ENCODE measurements at regions not wholly inside any gene's neighbourhood (a gene's known extent, or its start where the extent isn't known, plus 50 kb on each side); places are given as distances from the start of the nearest gene placed in this dataset.

GRCh38 chr16:9188721-9189120, 97.3 kb downstream of the HAPSTR1 start:
- no peak for DNase-seq
- peaks cover 0 to 2% of the 10 kb centered on the region in 2 donors for H3K27me3 Mint-ChIP-seq
- no peak overlapping the region for H3K27ac ChIP-seq (ENCODE audit: low read depth, low read length)
- no peaks in the 10 kb centered on the region for H3K36me3 Mint-ChIP-seq
- H3K36me3 ChIP-seq (ENCODE audit: insufficient read depth, low read length): no peaks in the 10 kb centered on the region
- H3K9me3 Mint-ChIP-seq: peaks cover 0 to 2% (median 0%) of the 10 kb centered on the region in 8 donors
- H3K4me1 ChIP-seq (ENCODE audit: insufficient read depth, low read length): no peaks in the 10 kb centered on the region
- peaks cover 0 to 1% (median 0%) of the 10 kb centered on the region in 4 donors for H3K4me1 Mint-ChIP-seq
- H3K4me3 ChIP-seq (ENCODE audit: low read length in 2 of 2): no peak overlapping the region
- no peaks in the 10 kb centered on the region for H3K27me3 ChIP-seq (ENCODE audit: insufficient read depth, low read length)
- intact Hi-C loops (cut with micrococcal nuclease): no loop called here
- ChIA-PET CTCF (ENCODE audit: partially characterized antibody) (no interaction called here), POLR2A (ENCODE audit: partially characterized antibody) (no interaction called here)
- no peaks in the 10 kb centered on the region for H3K9me3 ChIP-seq (ENCODE audit: control insufficient read depth in 1 of 2, low read length in 2 of 2)
- no peak overlapping the region for H3K27ac Mint-ChIP-seq
- no peak overlapping the region for H3K4me3 Mint-ChIP-seq

- H3K27me3 ChIP-seq (ENCODE audit: insufficient read depth, low read length): no peaks in the 10 kb centered on the region
- ChIA-PET CTCF (ENCODE audit: partially characterized antibody) (no interaction called here), POLR2A (ENCODE audit: partially characterized antibody) (no interaction called here)
- no peak overlapping the region for H3K27ac Mint-ChIP-seq
- peaks cover 2 to 5% of the 10 kb centered on the region in 2 donors for H3K27me3 Mint-ChIP-seq
- intact Hi-C loops (cut with micrococcal nuclease): no loop called here
- H3K4me1 ChIP-seq (ENCODE audit: insufficient read depth, low read length): no peaks in the 10 kb centered on the region
- no peak overlapping the region for H3K27ac ChIP-seq (ENCODE audit: low read depth, low read length)
- H3K36me3 Mint-ChIP-seq: no peaks in the 10 kb centered on the region
- H3K9me3 ChIP-seq (ENCODE audit: control insufficient read depth in 1 of 2, low read length in 2 of 2): no peaks in the 10 kb centered on the region
- H3K4me1 Mint-ChIP-seq: peaks cover 0 to 1% (median 0%) of the 10 kb centered on the region in 4 donors
- no peak overlapping the region for H3K4me3 ChIP-seq (ENCODE audit: low read length in 2 of 2)
- DNase-seq: no peak
- H3K9me3 Mint-ChIP-seq: no peaks in the 10 kb centered on the region
- H3K36me3 ChIP-seq (ENCODE audit: insufficient read depth, low read length): no peaks in the 10 kb centered on the region
- H3K4me3 Mint-ChIP-seq: no peak overlapping the region
Observed at GRCh38 chr16:9191274-9191850, 99.9 kb downstream of the HAPSTR1 start.

GRCh38 chr16:9192746-9193145, 101.3 kb downstream of the HAPSTR1 start:
- CTCF ChIA-PET (ENCODE audit: partially characterized antibody): interaction anchor here (1.3 kb wide), 1 partner anchor 10 kb away, joined by 5 read pairs; no protein-coding TSS in a partner anchor
- H3K4me3 ChIP-seq (ENCODE audit: low read length in 2 of 2): no peak overlapping the region
- H3K27me3 ChIP-seq (ENCODE audit: insufficient read depth, low read length): no peaks in the 10 kb centered on the region
- no peak for DNase-seq
- Mint-ChIP-seq H3K4me3 (no peak overlapping the region), H3K27ac (no peak overlapping the region), H3K4me1 (peaks cover 0 to 1% (median 0%) of the 10 kb centered on the region in 4 donors), H3K9me3 (no peaks in the 10 kb centered on the region), H3K27me3 (peaks cover 3 to 9% of the 10 kb centered on the region in 2 donors), H3K36me3 (no peaks in the 10 kb centered on the region)
- H3K36me3 ChIP-seq (ENCODE audit: insufficient read depth, low read length): no peaks in the 10 kb centered on the region
- no peaks in the 10 kb centered on the region for H3K9me3 ChIP-seq (ENCODE audit: control insufficient read depth in 1 of 2, low read length in 2 of 2)
- intact Hi-C loops (cut with micrococcal nuclease): no loop called here
- no peak overlapping the region for H3K27ac ChIP-seq (ENCODE audit: low read depth, low read length)
- H3K4me1 ChIP-seq (ENCODE audit: insufficient read depth, low read length): no peaks in the 10 kb centered on the region
- POLR2A ChIA-PET (ENCODE audit: partially characterized antibody): no interaction called here

- no peaks in the 10 kb centered on the region for H3K36me3 ChIP-seq (ENCODE audit: insufficient read depth, low read length)
- H3K9me3 Mint-ChIP-seq: no peaks in the 10 kb centered on the region
- DNase-seq: no peak
- no peak overlapping the region for H3K27ac Mint-ChIP-seq
- no peaks in the 10 kb centered on the region for H3K27me3 ChIP-seq (ENCODE audit: insufficient read depth, low read length)
- H3K27me3 Mint-ChIP-seq: peaks cover 5 to 11% of the 10 kb centered on the region in 2 donors
- ChIA-PET POLR2A (ENCODE audit: partially characterized antibody) (no interaction called here), CTCF (ENCODE audit: partially characterized antibody) (no interaction called here)
- no peaks in the 10 kb centered on the region for H3K36me3 Mint-ChIP-seq
- intact Hi-C loops (cut with micrococcal nuclease): no loop called here
- H3K27ac ChIP-seq (ENCODE audit: low read depth, low read length): no peak overlapping the region
- H3K9me3 ChIP-seq (ENCODE audit: control insufficient read depth in 1 of 2, low read length in 2 of 2): no peaks in the 10 kb centered on the region
- no peak overlapping the region for H3K4me3 ChIP-seq (ENCODE audit: low read length in 2 of 2)
- no peaks in the 10 kb centered on the region for H3K4me1 Mint-ChIP-seq
- no peaks in the 10 kb centered on the region for H3K4me1 ChIP-seq (ENCODE audit: insufficient read depth, low read length)
- H3K4me3 Mint-ChIP-seq: no peak overlapping the region
Observed at GRCh38 chr16:9195287-9195686, 103.8 kb downstream of the HAPSTR1 start.

GRCh38 chr16:9197957-9198661, 106.7 kb downstream of the HAPSTR1 start:
- no peaks in the 10 kb centered on the region for H3K4me1 ChIP-seq (ENCODE audit: insufficient read depth, low read length)
- Mint-ChIP-seq H3K27ac (no peak overlapping the region), H3K36me3 (no peaks in the 10 kb centered on the region), H3K27me3 (peaks cover 5 to 16% of the 10 kb centered on the region in 2 donors), H3K4me1 (no peaks in the 10 kb centered on the region), H3K4me3 (no peak overlapping the region), H3K9me3 (no peaks in the 10 kb centered on the region)
- H3K27ac ChIP-seq (ENCODE audit: low read depth, low read length): no peak overlapping the region
- H3K27me3 ChIP-seq (ENCODE audit: insufficient read depth, low read length): no peaks in the 10 kb centered on the region
- POLR2A ChIA-PET (ENCODE audit: partially characterized antibody): interaction anchor here (0.7 kb wide), 1 partner anchor 70 kb away, joined by 3 read pairs; no protein-coding TSS in a partner anchor
- intact Hi-C loops (cut with micrococcal nuclease): no loop called here
- DNase-seq: no peak
- no peaks in the 10 kb centered on the region for H3K9me3 ChIP-seq (ENCODE audit: control insufficient read depth in 1 of 2, low read length in 2 of 2)
- H3K4me3 ChIP-seq (ENCODE audit: low read length in 2 of 2): no peak overlapping the region
- H3K36me3 ChIP-seq (ENCODE audit: insufficient read depth, low read length): no peaks in the 10 kb centered on the region
- CTCF ChIA-PET (ENCODE audit: partially characterized antibody): no interaction called here

GRCh38 chr16:9199311-9199710, 107.9 kb downstream of the HAPSTR1 start:
- Histone ChIP-seq H3K36me3 (ENCODE audit: insufficient read depth, low read length) (no peaks in the 10 kb centered on the region), H3K9me3 (ENCODE audit: control insufficient read depth in 1 of 2, low read length in 2 of 2) (no peaks in the 10 kb centered on the region), H3K4me1 (ENCODE audit: insufficient read depth, low read length) (no peaks in the 10 kb centered on the region), H3K27me3 (ENCODE audit: insufficient read depth, low read length) (no peaks in the 10 kb centered on the region), H3K4me3 (ENCODE audit: low read length in 2 of 2) (no peak overlapping the region), H3K27ac (ENCODE audit: low read depth, low read length) (no peak overlapping the region)
- intact Hi-C loops (cut with micrococcal nuclease): no loop called here
- POLR2A ChIA-PET (ENCODE audit: partially characterized antibody): no interaction called here
- peaks cover 3 to 16% of the 10 kb centered on the region in 2 donors for H3K27me3 Mint-ChIP-seq
- H3K4me3 Mint-ChIP-seq: no peak overlapping the region
- no peaks in the 10 kb centered on the region for H3K36me3 Mint-ChIP-seq
- no peaks in the 10 kb centered on the region for H3K4me1 Mint-ChIP-seq
- CTCF ChIA-PET (ENCODE audit: partially characterized antibody): no interaction called here
- H3K27ac Mint-ChIP-seq: no peak overlapping the region
- H3K9me3 Mint-ChIP-seq: no peaks in the 10 kb centered on the region
- no peak for DNase-seq

GRCh38 chr16:9199751-9200150, 108.3 kb downstream of the HAPSTR1 start:
- no peaks in the 10 kb centered on the region for H3K36me3 ChIP-seq (ENCODE audit: insufficient read depth, low read length)
- Mint-ChIP-seq H3K9me3 (no peaks in the 10 kb centered on the region), H3K4me1 (no peaks in the 10 kb centered on the region), H3K4me3 (no peak overlapping the region), H3K27ac (no peak overlapping the region), H3K36me3 (no peaks in the 10 kb centered on the region), H3K27me3 (peaks cover 3 to 17% of the 10 kb centered on the region in 2 donors)
- CTCF ChIA-PET (ENCODE audit: partially characterized antibody): no interaction called here
- no peaks in the 10 kb centered on the region for H3K9me3 ChIP-seq (ENCODE audit: control insufficient read depth in 1 of 2, low read length in 2 of 2)
- intact Hi-C loops (cut with micrococcal nuclease): no loop called here
- no peak overlapping the region for H3K4me3 ChIP-seq (ENCODE audit: low read length in 2 of 2)
- POLR2A ChIA-PET (ENCODE audit: partially characterized antibody): no interaction called here
- no peak for DNase-seq
- no peaks in the 10 kb centered on the region for H3K27me3 ChIP-seq (ENCODE audit: insufficient read depth, low read length)
- no peak overlapping the region for H3K27ac ChIP-seq (ENCODE audit: low read depth, low read length)
- H3K4me1 ChIP-seq (ENCODE audit: insufficient read depth, low read length): no peaks in the 10 kb centered on the region
